DOHH2 (cell line): ENCODE measurements at regions not wholly inside any gene's neighbourhood (a gene's known extent, or its start where the extent isn't known, plus 50 kb on each side); places are given as distances from the start of the nearest gene placed in this dataset.

Experiments used
- H3F3A ChIP-seq: fragments of 200-600 bp; sonication (generic), shearing (Covaris generic); 2 replicates; pipeline ENCODE4 v1.6.0; 2016; ENCODE audit warnings: antibody characterized with exemption, mild to moderate bottlenecking; ENCODE audit not compliant: control insufficient read depth, insufficient read depth
- H3K27ac ChIP-seq: fragments of 200-600 bp; sonication (generic); 2 replicates; pipeline ENCODE4 v1.5.1; 2014; ENCODE audit warnings: low read depth, mild to moderate bottlenecking, low read length, moderate library complexity
- H3K27me3 ChIP-seq: fragments of 200-600 bp; sonication (generic); 2 replicates; pipeline ENCODE4 v1.6.1; 2014; ENCODE audit warnings: mild to moderate bottlenecking, low read length, mixed read lengths; ENCODE audit not compliant: control insufficient read depth
- H3K36me3 ChIP-seq: fragments of 200-600 bp; sonication (generic); 2 replicates; pipeline ENCODE4 v1.6.1; 2014; ENCODE audit warnings: mild to moderate bottlenecking, low read length, moderate library complexity, mixed read lengths; ENCODE audit not compliant: control insufficient read depth
- H3K4me1 ChIP-seq: fragments of 200-600 bp; sonication (generic); 2 replicates; pipeline ENCODE4 v1.6.1; 2014; ENCODE audit warnings: mild to moderate bottlenecking, low read length, mixed read lengths; ENCODE audit not compliant: control insufficient read depth
- H3K4me2 ChIP-seq: fragments of 200-600 bp; sonication (generic); 2 replicates; pipeline ENCODE4 v1.6.0; 2014; ENCODE audit warnings: mild to moderate bottlenecking, low read length, moderate library complexity
- H3K4me3 ChIP-seq: fragments of 200-600 bp; sonication (generic); 2 replicates; pipeline ENCODE4 v1.5.1; 2014; ENCODE audit warnings: mild to moderate bottlenecking, low read length, mixed read lengths
- H3K79me2 ChIP-seq: fragments of 200-600 bp; sonication (generic); 2 replicates; pipeline ENCODE4 v1.6.1; 2014; ENCODE audit warnings: mild to moderate bottlenecking, low read length, mixed read lengths; ENCODE audit not compliant: control insufficient read depth
- H3K9me2 ChIP-seq: fragments of 200-600 bp; sonication (generic); replicated peaks from 2 replicates; pipeline ENCODE4 v1.6.1; 2014; ENCODE audit warnings: mild to moderate bottlenecking, low read length, mixed read lengths; ENCODE audit not compliant: control insufficient read depth
- H3K9me3 ChIP-seq: fragments of 200-600 bp; sonication (generic); 2 replicates; pipeline ENCODE4 v1.6.1; 2014; ENCODE audit warnings: antibody characterized with exemption, low read length, mixed read lengths; ENCODE audit not compliant: control insufficient read depth, insufficient read depth
- H4K20me1 ChIP-seq: fragments of 200-600 bp; sonication (generic); 2 replicates; pipeline ENCODE4 v1.6.0; 2014; ENCODE audit warnings: low read depth, mild to moderate bottlenecking, antibody characterized with exemption, low read length, moderate library complexity; ENCODE audit not compliant: control insufficient read depth, insufficient read depth
- EZH2phosphoT487 ChIP-seq: fragments of 200-600 bp; sonication (generic); IDR thresholded peaks from 2 replicates; pipeline ENCODE4 v1.6.1; 2017; ENCODE audit warnings: borderline replicate concordance, mild to moderate bottlenecking, antibody characterized with exemption, low read length, moderate library complexity, mixed read lengths
- TF ChIP-seq, protein P1 (sequence below): fragments of 200-600 bp; sonication (generic); IDR thresholded peaks from one replicate; pipeline ENCODE4 v1.5.1; 2014; ENCODE audit warnings: antibody characterized with exemption, mild to moderate bottlenecking, low read depth, low read length; ENCODE audit not compliant: poor library complexity, severe bottlenecking

DNA sequence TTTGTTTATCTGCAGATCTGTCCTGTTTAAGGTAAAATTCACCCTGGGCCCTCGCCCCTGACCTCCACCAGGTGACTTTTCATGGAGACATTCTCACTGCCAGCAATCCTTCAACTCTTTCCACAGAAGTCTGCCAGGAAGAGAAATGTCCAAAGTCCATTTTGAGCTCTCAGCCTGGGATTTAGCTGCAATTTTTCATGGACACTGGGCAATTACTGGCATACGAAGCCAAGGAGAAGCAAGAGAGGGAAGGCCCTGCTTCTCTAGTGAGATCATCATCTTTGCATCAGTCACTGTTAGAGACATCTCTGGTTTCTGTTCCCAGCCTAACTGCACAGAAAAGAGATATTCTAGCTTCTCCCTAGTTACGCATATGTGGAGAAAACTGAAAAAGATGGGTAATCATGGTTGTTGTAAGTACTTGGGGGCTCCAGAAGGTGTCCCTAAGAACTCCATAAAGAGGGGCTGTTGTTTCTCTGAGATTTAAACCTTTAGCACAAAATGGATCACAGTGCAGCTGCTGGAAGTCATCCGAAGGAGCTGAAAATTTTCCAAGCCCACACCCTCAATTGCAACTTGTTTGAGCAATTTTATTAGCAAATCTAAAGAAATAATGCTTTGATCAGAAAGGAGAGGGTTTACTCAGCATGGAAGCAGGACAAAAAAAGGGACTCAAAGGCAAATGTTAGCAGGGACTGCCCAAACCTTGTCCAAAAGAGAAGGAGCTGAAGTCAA, 168.9 kb downstream of the SNX10 start:
- H3F3A ChIP-seq, result no peaks in the 10 kb centered on the region
- H3K27me3 ChIP-seq, result peaks cover 24% of the 10 kb centered on the region
- TF ChIP-seq, protein P1, sequence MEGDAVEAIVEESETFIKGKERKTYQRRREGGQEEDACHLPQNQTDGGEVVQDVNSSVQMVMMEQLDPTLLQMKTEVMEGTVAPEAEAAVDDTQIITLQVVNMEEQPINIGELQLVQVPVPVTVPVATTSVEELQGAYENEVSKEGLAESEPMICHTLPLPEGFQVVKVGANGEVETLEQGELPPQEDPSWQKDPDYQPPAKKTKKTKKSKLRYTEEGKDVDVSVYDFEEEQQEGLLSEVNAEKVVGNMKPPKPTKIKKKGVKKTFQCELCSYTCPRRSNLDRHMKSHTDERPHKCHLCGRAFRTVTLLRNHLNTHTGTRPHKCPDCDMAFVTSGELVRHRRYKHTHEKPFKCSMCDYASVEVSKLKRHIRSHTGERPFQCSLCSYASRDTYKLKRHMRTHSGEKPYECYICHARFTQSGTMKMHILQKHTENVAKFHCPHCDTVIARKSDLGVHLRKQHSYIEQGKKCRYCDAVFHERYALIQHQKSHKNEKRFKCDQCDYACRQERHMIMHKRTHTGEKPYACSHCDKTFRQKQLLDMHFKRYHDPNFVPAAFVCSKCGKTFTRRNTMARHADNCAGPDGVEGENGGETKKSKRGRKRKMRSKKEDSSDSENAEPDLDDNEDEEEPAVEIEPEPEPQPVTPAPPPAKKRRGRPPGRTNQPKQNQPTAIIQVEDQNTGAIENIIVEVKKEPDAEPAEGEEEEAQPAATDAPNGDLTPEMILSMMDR, result no peak
- TF ChIP-seq EZH2phosphoT487, result no peak

DNA sequence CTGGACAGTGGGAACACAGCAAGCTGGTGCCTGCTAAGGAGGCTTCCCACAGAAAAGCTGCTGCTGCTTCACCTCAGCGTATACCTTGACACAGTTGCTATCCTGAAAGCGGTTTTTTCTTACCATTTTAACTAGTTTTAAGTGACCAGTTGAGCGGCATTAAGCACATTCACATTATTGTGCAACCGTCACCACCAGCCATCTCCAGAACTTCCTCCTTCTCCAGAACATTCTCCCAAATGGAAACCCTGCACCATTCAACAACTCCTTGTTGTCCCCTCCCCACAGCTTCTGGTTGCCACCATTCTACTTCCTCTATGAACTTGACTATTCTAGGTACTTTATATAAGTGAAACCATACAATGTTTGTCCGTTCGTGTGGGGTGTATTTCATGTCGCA, 169.9 kb downstream of the SNX10 start:
- Histone ChIP-seq H3K27me3 (peaks cover 24% of the 10 kb centered on the region), H3K4me2 (no peak overlapping the region), H3K4me1 (no peaks in the 10 kb centered on the region), H3K27ac (no peak overlapping the region), H3K79me2 (no peaks in the 10 kb centered on the region), H3K36me3 (no peaks in the 10 kb centered on the region), H3K4me3 (no peak overlapping the region), H3K9me2 (no peaks in the 10 kb centered on the region), H3K9me3 (no peaks in the 10 kb centered on the region), H3F3A (no peaks in the 10 kb centered on the region), H4K20me1 (no peaks in the 10 kb centered on the region)
- TF ChIP-seq, protein P1, result no peak
- TF ChIP-seq EZH2phosphoT487, result no peak

More for the DNA sequence above, 168.9 kb downstream of the SNX10 start:
- no peaks in the 10 kb centered on the region for H3K4me1 ChIP-seq
- H3K27ac ChIP-seq, result no peak overlapping the region
- no peaks in the 10 kb centered on the region for H3K79me2 ChIP-seq
- H3K4me2 ChIP-seq, result no peak overlapping the region
- no peaks in the 10 kb centered on the region for H4K20me1 ChIP-seq
- no peaks in the 10 kb centered on the region for H3K9me2 ChIP-seq
- H3K9me3 ChIP-seq, result no peaks in the 10 kb centered on the region
- no peak overlapping the region for H3K4me3 ChIP-seq
- no peaks in the 10 kb centered on the region for H3K36me3 ChIP-seq

DNA sequence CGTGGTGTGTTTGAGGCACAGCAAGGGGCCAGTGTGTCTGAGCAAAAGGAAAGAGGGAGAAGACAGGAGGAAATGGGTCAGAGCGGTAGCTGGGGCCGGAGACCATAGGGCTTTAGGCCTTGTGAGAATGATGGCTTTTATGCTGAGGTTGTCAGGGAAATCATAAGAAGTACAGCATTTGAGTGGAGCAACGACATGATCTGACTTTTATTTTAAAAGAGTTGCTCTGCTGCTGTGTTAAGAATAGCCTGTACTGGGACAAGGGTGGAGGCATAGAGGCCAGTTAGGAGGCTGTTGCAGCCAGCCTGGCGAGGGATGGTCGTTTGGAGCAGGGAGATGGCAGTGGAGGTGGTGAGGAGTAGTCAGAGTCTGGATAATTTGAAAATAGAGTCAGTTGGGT, 174.3 kb downstream of the SNX10 start:
- Histone ChIP-seq H3K4me1 (no peaks in the 10 kb centered on the region), H3K36me3 (no peaks in the 10 kb centered on the region), H3F3A (no peaks in the 10 kb centered on the region), H3K4me2 (no peak overlapping the region), H3K27me3 (peaks cover 19% of the 10 kb centered on the region), H4K20me1 (no peaks in the 10 kb centered on the region), H3K9me2 (no peaks in the 10 kb centered on the region), H3K27ac (no peak overlapping the region), H3K79me2 (no peaks in the 10 kb centered on the region), H3K4me3 (no peak overlapping the region), H3K9me3 (no peaks in the 10 kb centered on the region)
- TF ChIP-seq, protein P1, result no peak
- TF ChIP-seq EZH2phosphoT487, result no peak
